ENCODE measurements at regions not wholly inside any gene's neighbourhood (a gene's known extent, or its start where the extent isn't known, plus 50 kb on each side); places are given as distances from the start of the nearest gene placed in this dataset.

DNA sequence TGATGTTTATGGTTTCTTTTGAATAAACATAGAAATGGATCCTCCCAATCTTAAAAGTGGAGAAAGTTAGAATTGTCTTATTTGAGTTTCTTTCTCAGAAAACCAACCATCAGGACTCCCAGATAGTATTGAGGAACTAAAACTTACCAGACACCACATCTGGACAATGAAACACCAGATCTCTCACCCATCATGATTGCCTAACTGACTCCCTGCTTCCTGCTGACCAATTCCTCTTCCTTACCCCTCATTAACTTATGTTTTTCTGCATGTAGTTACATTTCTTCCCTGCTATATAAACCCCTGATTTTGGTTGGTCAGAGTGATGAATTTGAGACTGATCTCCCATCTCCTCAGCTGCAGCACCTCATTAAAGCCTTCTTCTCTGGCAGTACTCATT, 242.0 kb upstream of the SETMAR start:
- intact Hi-C loops (cut with DNase I), result no loop called here
- ATAC-seq (no peak), DNase-seq (no peak)
- H3K9me3 ChIP-seq, result no peaks in the 10 kb centered on the region
- no peaks in the 10 kb centered on the region for H3K27me3 ChIP-seq
- H3K4me3 ChIP-seq, result no peak overlapping the region
- H3K36me3 ChIP-seq, result no peaks in the 10 kb centered on the region
- TF ChIP-seq, protein P1, sequence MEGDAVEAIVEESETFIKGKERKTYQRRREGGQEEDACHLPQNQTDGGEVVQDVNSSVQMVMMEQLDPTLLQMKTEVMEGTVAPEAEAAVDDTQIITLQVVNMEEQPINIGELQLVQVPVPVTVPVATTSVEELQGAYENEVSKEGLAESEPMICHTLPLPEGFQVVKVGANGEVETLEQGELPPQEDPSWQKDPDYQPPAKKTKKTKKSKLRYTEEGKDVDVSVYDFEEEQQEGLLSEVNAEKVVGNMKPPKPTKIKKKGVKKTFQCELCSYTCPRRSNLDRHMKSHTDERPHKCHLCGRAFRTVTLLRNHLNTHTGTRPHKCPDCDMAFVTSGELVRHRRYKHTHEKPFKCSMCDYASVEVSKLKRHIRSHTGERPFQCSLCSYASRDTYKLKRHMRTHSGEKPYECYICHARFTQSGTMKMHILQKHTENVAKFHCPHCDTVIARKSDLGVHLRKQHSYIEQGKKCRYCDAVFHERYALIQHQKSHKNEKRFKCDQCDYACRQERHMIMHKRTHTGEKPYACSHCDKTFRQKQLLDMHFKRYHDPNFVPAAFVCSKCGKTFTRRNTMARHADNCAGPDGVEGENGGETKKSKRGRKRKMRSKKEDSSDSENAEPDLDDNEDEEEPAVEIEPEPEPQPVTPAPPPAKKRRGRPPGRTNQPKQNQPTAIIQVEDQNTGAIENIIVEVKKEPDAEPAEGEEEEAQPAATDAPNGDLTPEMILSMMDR (IDR thresholded peaks at IDR 0.05), result no peak
- TF ChIP-seq POLR2A (IDR thresholded peaks at IDR 0.05), result no peak
- H3K27ac ChIP-seq, result no peak overlapping the region
- H3K4me1 ChIP-seq, result no peaks in the 10 kb centered on the region

DNA sequence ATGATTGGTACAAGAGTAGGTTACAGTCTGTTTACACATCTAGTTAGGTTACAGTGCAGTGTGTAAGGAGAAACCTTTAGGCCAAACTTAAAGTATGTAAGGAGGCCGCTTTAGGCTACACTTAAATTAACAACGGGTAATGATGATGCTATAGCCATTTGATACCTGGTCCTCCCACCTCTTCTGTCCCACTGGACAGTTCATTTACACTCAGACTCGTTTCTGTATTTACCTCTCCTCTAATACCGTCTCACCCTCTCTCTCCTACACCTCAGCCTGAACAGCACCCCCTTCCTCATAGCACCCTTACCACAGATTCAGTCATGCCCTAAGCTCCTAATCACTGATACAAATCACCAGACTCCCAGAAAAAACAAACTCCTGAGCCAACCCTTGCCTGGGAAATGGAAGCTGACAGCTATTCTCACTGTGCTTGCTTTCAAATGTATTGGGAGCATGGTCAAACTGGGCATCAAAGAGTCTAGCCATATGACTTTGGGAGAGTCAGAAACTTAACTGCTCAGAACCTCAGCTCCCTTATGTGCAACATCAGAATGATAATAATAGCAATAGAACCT, 241.3 kb upstream of the SETMAR start:
- intact Hi-C loops (cut with DNase I), result no loop called here
- no peaks in the 10 kb centered on the region for H3K36me3 ChIP-seq
- TF ChIP-seq, protein P1 (IDR thresholded peaks at IDR 0.05), result no peak
- no peak for TF ChIP-seq POLR2A (IDR thresholded peaks at IDR 0.05)
- ATAC-seq (no peak), DNase-seq (no peak)
- H3K4me3 ChIP-seq, result no peak overlapping the region
- WGBS (ENCODE audit: insufficient coverage, low coverage, low lambda C conversion rate, missing lambda C conversion rate), result 45% methylated on average over 3 of the region's 4 CpGs
- H3K27ac ChIP-seq, result no peak overlapping the region
- H3K27me3 ChIP-seq, result no peaks in the 10 kb centered on the region
- H3K9me3 ChIP-seq, result no peaks in the 10 kb centered on the region
- H3K4me1 ChIP-seq, result no peaks in the 10 kb centered on the region

DNA sequence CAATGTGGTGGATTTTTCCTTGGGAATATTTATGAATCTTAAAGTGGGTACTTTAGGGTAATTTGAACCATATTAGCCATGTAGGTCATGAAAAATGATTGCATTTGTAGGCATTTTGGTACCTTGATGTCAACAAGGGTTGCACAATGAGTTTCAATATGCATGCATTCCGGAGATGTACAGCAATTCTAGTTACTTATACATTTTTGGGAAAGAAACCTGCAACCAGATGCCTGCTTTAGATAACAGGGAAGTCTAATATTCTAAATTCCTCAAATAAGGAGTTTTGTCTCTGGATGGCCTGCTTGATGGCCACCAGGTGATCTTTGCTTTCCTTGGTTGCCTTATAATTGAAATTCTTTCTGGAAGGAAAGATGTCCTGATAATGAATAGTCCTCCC, 240.5 kb upstream of the SETMAR start:
- H3K27ac ChIP-seq, result no peak overlapping the region
- ATAC-seq (no peak), DNase-seq (no peak)
- H3K4me3 ChIP-seq, result no peak overlapping the region
- WGBS (ENCODE audit: insufficient coverage, low coverage, low lambda C conversion rate, missing lambda C conversion rate), result 58% methylated on average over 1 of the region's 1 CpG
- intact Hi-C loops (cut with DNase I), result no loop called here
- no peaks in the 10 kb centered on the region for H3K4me1 ChIP-seq
- no peaks in the 10 kb centered on the region for H3K27me3 ChIP-seq
- H3K9me3 ChIP-seq, result no peaks in the 10 kb centered on the region
- TF ChIP-seq POLR2A (IDR thresholded peaks at IDR 0.05), result no peak
- TF ChIP-seq, protein P1 (IDR thresholded peaks at IDR 0.05), result no peak
- no peaks in the 10 kb centered on the region for H3K36me3 ChIP-seq

DNA sequence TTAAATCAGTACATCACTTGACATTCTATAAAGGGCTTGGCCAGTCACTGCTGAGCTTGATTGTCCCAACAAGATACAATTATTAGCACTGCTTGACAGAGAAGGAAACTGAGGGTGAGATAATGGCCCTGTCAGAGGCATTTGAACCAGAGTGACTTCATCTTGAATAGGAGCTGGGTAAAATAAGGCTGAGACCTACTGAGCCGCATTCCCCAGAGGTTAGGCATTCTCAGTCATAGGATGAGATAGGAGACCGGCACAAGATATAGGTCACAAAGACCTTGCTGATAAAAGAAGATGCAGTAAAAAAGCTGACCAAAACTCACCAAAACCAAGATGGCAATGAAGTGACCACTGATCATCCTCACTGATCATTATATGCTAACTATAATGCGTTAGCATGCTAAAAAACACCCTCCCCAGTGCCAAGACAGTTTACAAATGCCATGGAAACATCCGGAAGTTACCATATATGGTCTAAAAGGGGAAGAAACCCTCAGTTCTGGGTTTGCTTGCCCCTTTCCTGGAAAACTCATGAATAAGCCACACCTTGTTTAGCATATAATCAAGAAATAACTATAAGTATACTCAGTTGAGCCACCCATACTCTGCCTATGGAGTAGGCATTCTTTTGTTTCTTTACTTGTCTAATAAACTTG, 239.1 kb upstream of the SETMAR start:
- intact Hi-C loops (cut with DNase I), result no loop called here
- no peak overlapping the region for H3K4me3 ChIP-seq
- ATAC-seq (no peak), DNase-seq (no peak)
- 88% methylated on average over 3 of the region's 4 CpGs for WGBS (ENCODE audit: insufficient coverage, low coverage, low lambda C conversion rate, missing lambda C conversion rate)
- H3K36me3 ChIP-seq, result no peaks in the 10 kb centered on the region
- no peaks in the 10 kb centered on the region for H3K9me3 ChIP-seq
- H3K27ac ChIP-seq, result no peak overlapping the region
- TF ChIP-seq, protein P1 (IDR thresholded peaks at IDR 0.05), result no peak
- no peak for TF ChIP-seq POLR2A (IDR thresholded peaks at IDR 0.05)
- no peaks in the 10 kb centered on the region for H3K4me1 ChIP-seq
- no peaks in the 10 kb centered on the region for H3K27me3 ChIP-seq

All from right lobe of liver (tissue), 6 donors.